ENCODE measurements at regions not wholly inside any gene's neighbourhood (a gene's known extent, or its start where the extent isn't known, plus 50 kb on each side); places are given as distances from the start of the nearest gene placed in this dataset.

GRCh38 chr7:15081891-15082290 is 179.3 kb upstream of the DGKB start:
- Mint-ChIP-seq H3K27ac (no peak overlapping the region), H3K4me3 (no peak overlapping the region), H3K4me1 (no peaks in the 10 kb centered on the region), H3K36me3 (ENCODE audit: insufficient read depth in 1 of 3, low read depth in 3 of 3) (no peaks in the 10 kb centered on the region), H3K9me3 (peaks cover 0 to under 1% of the 10 kb centered on the region in 2 experiments; a peak in 1 of 5 replicates), H3K27me3 (ENCODE audit: low read depth) (no peaks in the 10 kb centered on the region)
- H2BK120ac ChIP-seq (ENCODE audit: low read depth, low read length, poor library complexity, severe bottlenecking), result no peak overlapping the region
- H3K14ac ChIP-seq (ENCODE audit: insufficient read depth, low read length), result no peak overlapping the region
- H4K91ac ChIP-seq (ENCODE audit: insufficient read length, low read depth, low read length), result no peak overlapping the region
- H3K27me3 ChIP-seq (ENCODE audit: insufficient read depth, low read length), result no peaks in the 10 kb centered on the region
- H4K20me1 ChIP-seq (ENCODE audit: control insufficient read depth, insufficient read depth, insufficient read length), result no peaks in the 10 kb centered on the region
- no peaks in the 10 kb centered on the region for H3K79me2 ChIP-seq (ENCODE audit: insufficient read depth, low read length)
- H2BK5ac ChIP-seq (ENCODE audit: insufficient read length, low read length), result no peak overlapping the region
- H3K4ac ChIP-seq (ENCODE audit: low read depth, low read length), result no peak overlapping the region
- no peak overlapping the region for H4K8ac ChIP-seq (replicated peaks; ENCODE audit: insufficient read length, low read depth, low read length)
- H3K4me2 ChIP-seq (ENCODE audit: insufficient read depth, insufficient read length, low read length), result no peak overlapping the region
- no peak for TF ChIP-seq CTCF (conservative IDR thresholded peaks at IDR 0.05)
- no peak overlapping the region for H3K27ac ChIP-seq (ENCODE audit: insufficient read length, low read depth, low read length)
- H3K23me2 ChIP-seq (ENCODE audit: insufficient read length, low read depth, low read length, poor library complexity, severe bottlenecking), result no peaks in the 10 kb centered on the region
- H3K4me1 ChIP-seq (ENCODE audit: insufficient read depth, low read length), result no peaks in the 10 kb centered on the region
- DNase-seq, result no peak
- no peak overlapping the region for H2BK12ac ChIP-seq (ENCODE audit: insufficient read length, low read depth, low read length)
- H2AFZ ChIP-seq (ENCODE audit: low read length), result no peak overlapping the region
- H2AK5ac ChIP-seq (ENCODE audit: insufficient read length, low read length), result no peak overlapping the region
- H3T11ph ChIP-seq (ENCODE audit: low read length), result no peak overlapping the region
- no peak overlapping the region for H3K18ac ChIP-seq (ENCODE audit: insufficient read length, low read depth, low read length)
- H3K79me1 ChIP-seq (ENCODE audit: insufficient read depth, low read depth, low read length, poor library complexity, severe bottlenecking), result no peaks in the 10 kb centered on the region
- no peak overlapping the region for H3K9ac ChIP-seq (ENCODE audit: extremely low read depth, insufficient read length, low read length)
- no peak overlapping the region for H3K23ac ChIP-seq (ENCODE audit: insufficient read length, low read depth, low read length)
- H3K56ac ChIP-seq (ENCODE audit: insufficient read length, low read depth, low read length), result no peak overlapping the region
- no CpG with 5 or more reads among the region's 1 CpG for WGBS (ENCODE audit: extremely low coverage, insufficient read length, low lambda C conversion rate)
- no peaks in the 10 kb centered on the region for H3K9me3 ChIP-seq (ENCODE audit: control insufficient read depth, low read depth, low read length)
- no peak overlapping the region for H2BK15ac ChIP-seq (ENCODE audit: low read depth, low read length)
- H4K5ac ChIP-seq (ENCODE audit: insufficient read length, low read depth, low read length), result no peak overlapping the region
- no peak overlapping the region for H2BK20ac ChIP-seq (ENCODE audit: low read depth, low read length, poor library complexity, severe bottlenecking)

Data from H9 (cell line).